ENCODE measurements at regions not wholly inside any gene's neighbourhood (a gene's known extent, or its start where the extent isn't known, plus 50 kb on each side); places are given as distances from the start of the nearest gene placed in this dataset.

- no peak for TF ChIP-seq POLR2AphosphoS5 (IDR thresholded peaks at IDR 0.05; ENCODE audit: low read depth, low read length)
- TF ChIP-seq CTCF (IDR thresholded peaks at IDR 0.05; ENCODE audit: control extremely low read depth in 1 of 3, insufficient read depth in 1 of 3, low read depth in 1 of 3, low read length in 3 of 3) = no peak
- no peak for TF ChIP-seq ATF3 (IDR thresholded peaks at IDR 0.05; ENCODE audit: insufficient read depth, low read depth, low read length)
- no peak for TF ChIP-seq SP4 (IDR thresholded peaks at IDR 0.05; ENCODE audit: low read length)
- no peak for TF ChIP-seq NRF1 (IDR thresholded peaks at IDR 0.05; ENCODE audit: low read depth, low read length)
- no peak for TF ChIP-seq RNF2 (IDR thresholded peaks at IDR 0.05; ENCODE audit: borderline replicate concordance, low read depth, low read length, missing control alignments, poor library complexity, severe bottlenecking)
- no peak for TF ChIP-seq EZH2 (IDR thresholded peaks at IDR 0.05; ENCODE audit: low read depth, low read length, severe bottlenecking)
- no peak for TF ChIP-seq POLR2A (IDR thresholded peaks at IDR 0.05; ENCODE audit: control extremely low read depth in 1 of 2, low read depth in 2 of 2, low read length in 2 of 2)
- TF ChIP-seq CBX8 (IDR thresholded peaks at IDR 0.05; ENCODE audit: borderline replicate concordance, low read depth, low read length) = no peak
- no peak for TF ChIP-seq CHD2 (IDR thresholded peaks at IDR 0.05; ENCODE audit: low read length)
These were observed 54.8 kb upstream of the CECR2 start for GRCh38 chr22:17314487-17314886.

Measured in H1 (cell line).